Adrenal gland (tissue), 9 donors: ENCODE measurements at regions not wholly inside any gene's neighbourhood (a gene's known extent, or its start where the extent isn't known, plus 50 kb on each side); places are given as distances from the start of the nearest gene placed in this dataset.

Experiments
- DNase-seq, 7 donors: peaks; one replicate each; pipeline ENCODE4 v3.0.0-alpha.2; 2019 to 2020
- H3K27ac ChIP-seq, 5 donors: fragments of 200-600 bp; sonication (generic) in 4 of 5; 1 replicate in 3 of 5; 2 replicates in 2 of 5; pipeline versions ENCODE4 v1.5.1 to v1.8.0; 2016 to 2020; ENCODE audit warnings: mild to moderate bottlenecking in 1 of 5
- H3K27me3 ChIP-seq: fragments of 200-600 bp; 2 replicates; pipeline ENCODE4 v1.8.0; 2021
- H3K36me3 ChIP-seq, 2 donors: fragments of 200-600 bp; replicated peaks in 1 of 2; 1 replicate in 1 of 2; 2 replicates in 1 of 2; pipeline versions ENCODE4 v1.5.1 to v1.8.0; 2018 to 2022
- H3K4me1 ChIP-seq, 2 donors: fragments of 200-600 bp; replicated peaks in 1 of 2; 1 replicate in 1 of 2; 2 replicates in 1 of 2; pipeline versions ENCODE4 v1.5.1 to v1.8.0; 2018 to 2021
- H3K4me3 ChIP-seq, 4 donors: fragments of 200-600 bp; sonication (generic) in 3 of 4; one replicate each; pipeline ENCODE4 v1.5.1; 2016 to 2018
- H3K9me3 ChIP-seq, 3 donors: fragments of 200-600 bp; sonication (generic) in 1 of 3; replicated peaks in 1 of 3; 1 replicate in 2 of 3; 2 replicates in 1 of 3; pipeline versions ENCODE4 v1.5.1 to v1.8.0; 2016 to 2021
- CTCF ChIP-seq, 6 experiments: fragments of 450-650 bp in 4 of 6; fragments of 200-600 bp in 2 of 6; sonication (generic) in 1 of 6; IDR thresholded peaks; 1 replicate in 5 of 6; 2 replicates in 1 of 6; pipeline versions ENCODE4 v1.5.1 to v1.8.0; 2016 to 2021; ENCODE audit warnings: antibody characterized with exemption in 6 of 6, mild to moderate bottlenecking in 2 of 6, moderate library complexity in 1 of 6
- POLR2A ChIP-seq, 2 donors: fragments of 450-650 bp; IDR thresholded peaks; one replicate each; pipeline ENCODE4 v1.6.1; 2017; ENCODE audit warnings: antibody characterized with exemption in 2 of 2, mild to moderate bottlenecking in 2 of 2, moderate library complexity in 1 of 2
- WGBS, 4 donors: extraction: QIAGEN DNeasy Blood & Tissue Kit in 2 of 4; methylation state at CpG; one replicate each; pipeline versions ENCODE4 v1.1.5 to v1.1.7; 2013 to 2017; 5-methylcytosine and 5-hydroxymethylcytosine counted together
- intact Hi-C, 2 donors: fragments of 100-400 bp; cut with DNase I; formaldehyde crosslinking; loops; one replicate each; pipeline versions ENCODE4 v1.14.1 to v1.15.0; 2022 to 2023
- donor health status: healthy with polysubstance abuse.
- donor health status: Bipolar disorder and iron deficiency.
- donor health status: DM: yes; HTN: yes; CAD: no.
- donor health status: DM: no; HTN: no; CAD: no.
- donor health status: DM: no; HTN: no; CAD: no.

GRCh38 chr14:101453225-101453624 is 108.1 kb upstream of the DIO3 start:
- Histone ChIP-seq H3K27me3 (peaks cover 30% of the 10 kb centered on the region), H3K4me1 (no peaks in the 10 kb centered on the region), H3K4me3 (no peak overlapping the region), H3K27ac (no peak overlapping the region), H3K9me3 (no peaks in the 10 kb centered on the region), H3K36me3 (no peaks in the 10 kb centered on the region)
- intact Hi-C loops, result no loop called here
- 78 to 83% (median 80%) methylated on average over 7 of the region's 7 CpGs for WGBS, 4 donors
- no peak for TF ChIP-seq POLR2A (IDR thresholded peaks at IDR 0.05)
- TF ChIP-seq CTCF (IDR thresholded peaks at IDR 0.05), result no peak
- DNase-seq, result peak in 1 of 7 donors; percentile 29

GRCh38 chr14:101454229-101454628 is 107.1 kb upstream of the DIO3 start:
- 56 to 80% (median 76%) methylated on average over 4 of the region's 4 CpGs for WGBS, 4 donors

GRCh38 chr14:101456246-101457175 is 104.8 kb upstream of the DIO3 start:
- no peak for DNase-seq
- H3K27ac ChIP-seq, result no peak overlapping the region
- intact Hi-C loops, result no loop called here
- H3K9me3 ChIP-seq, result no peaks in the 10 kb centered on the region
- peaks cover 0 to 5% of the 10 kb centered on the region in 2 donors for H3K4me1 ChIP-seq
- WGBS, 4 donors, result 26 to 34% (median 30%) methylated on average over 32 of the region's 32 CpGs
- no peaks in the 10 kb centered on the region for H3K36me3 ChIP-seq
- peaks cover 54% of the 10 kb centered on the region for H3K27me3 ChIP-seq
- H3K4me3 ChIP-seq, result no peak overlapping the region
- TF ChIP-seq POLR2A (IDR thresholded peaks at IDR 0.05) (no peak), CTCF (IDR thresholded peaks at IDR 0.05) (no peak)

More at GRCh38 chr14:101454229-101454628, 107.1 kb upstream of the DIO3 start:
- peaks cover 0 to 5% of the 10 kb centered on the region in 2 donors for H3K4me1 ChIP-seq
- H3K4me3 ChIP-seq, result no peak overlapping the region
- intact Hi-C loops, result no loop called here
- H3K27me3 ChIP-seq, result peaks cover 41% of the 10 kb centered on the region
- DNase-seq, result peak in 1 of 7 donors; percentile 13
- no peaks in the 10 kb centered on the region for H3K36me3 ChIP-seq
- TF ChIP-seq CTCF (IDR thresholded peaks at IDR 0.05), result no peak
- TF ChIP-seq POLR2A (IDR thresholded peaks at IDR 0.05), result no peak
- H3K9me3 ChIP-seq, result no peaks in the 10 kb centered on the region
- no peak overlapping the region for H3K27ac ChIP-seq

- TF ChIP-seq POLR2A (IDR thresholded peaks at IDR 0.05) (no peak), CTCF (IDR thresholded peaks at IDR 0.05) (no peak)
- intact Hi-C loops, result no loop called here
- H3K4me3 ChIP-seq, result no peak overlapping the region
- peaks cover 54% of the 10 kb centered on the region for H3K27me3 ChIP-seq
- no peaks in the 10 kb centered on the region for H3K36me3 ChIP-seq
- no peaks in the 10 kb centered on the region for H3K9me3 ChIP-seq
- H3K4me1 ChIP-seq, result peaks cover 0 to 5% of the 10 kb centered on the region in 2 donors
- H3K27ac ChIP-seq, result no peak overlapping the region
- DNase-seq, result no peak
- WGBS, 4 donors, result 8 to 19% (median 16%) methylated on average over 18 to 85 of the region's 85 CpGs
These were observed 103.9 kb upstream of the DIO3 start for GRCh38 chr14:101457301-101457935.
